GM12891 (cell line): ENCODE measurements at regions not wholly inside any gene's neighbourhood (a gene's known extent, or its start where the extent isn't known, plus 50 kb on each side); places are given as distances from the start of the nearest gene placed in this dataset.

Source experiments
- PAX5 ChIP-seq: IDR thresholded peaks from 2 replicates; pipeline ENCODE4 v1.6.1; 2011; ENCODE audit warnings: low read length, moderate library complexity, mild to moderate bottlenecking; ENCODE audit not compliant: insufficient read depth, severe bottlenecking
- POLR2A ChIP-seq: IDR thresholded peaks from 2 replicates; pipeline ENCODE4 v1.6.1; 2011; ENCODE audit warnings: low read depth, low read length, control low read depth
- POLR2AphosphoS5 ChIP-seq: IDR thresholded peaks from 2 replicates; pipeline ENCODE4 v1.6.1; 2011; ENCODE audit warnings: low read depth, low read length, control low read depth
- TAF1 ChIP-seq: IDR thresholded peaks from 2 replicates; pipeline ENCODE4 v1.6.1; 2011; ENCODE audit warnings: low read depth, low read length, control low read depth

DNA sequence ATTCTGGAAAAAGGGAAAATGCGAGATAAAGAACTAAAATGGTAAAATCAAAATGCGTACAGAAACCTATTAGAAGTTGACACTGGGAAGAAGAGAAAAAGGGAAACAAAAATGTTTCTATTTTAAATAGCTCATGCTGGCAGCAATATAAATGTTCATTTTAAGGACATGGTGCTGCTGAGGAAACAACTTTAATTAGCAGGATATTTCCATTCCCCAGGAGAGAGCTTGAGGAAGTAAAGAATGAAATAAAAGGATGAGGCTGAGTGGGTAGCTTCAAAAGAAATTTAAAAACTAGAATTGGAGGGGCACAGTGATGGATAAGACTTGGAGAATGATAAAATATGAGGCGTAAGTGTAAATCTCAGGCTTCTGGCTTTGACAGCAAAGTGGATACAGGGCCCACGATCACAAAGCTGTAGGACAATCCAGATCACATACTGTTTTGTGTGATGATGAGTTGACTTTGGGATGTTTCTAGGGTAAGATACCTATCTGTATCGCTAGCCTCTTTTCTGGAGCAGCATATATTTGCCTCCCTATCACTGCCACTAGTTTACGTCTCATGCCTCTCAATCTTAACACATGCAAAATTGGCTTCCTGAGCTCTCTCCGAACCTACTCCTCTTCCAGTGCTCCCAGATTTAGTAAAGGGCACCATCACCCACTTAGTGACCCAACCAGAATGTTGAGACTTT is 571.3 kb upstream of the MIR17HG start:
- TF ChIP-seq POLR2A: no peak
- TF ChIP-seq PAX5: no peak
- TF ChIP-seq TAF1: no peak
- no peak for TF ChIP-seq POLR2AphosphoS5
